ENCODE measurements at regions not wholly inside any gene's neighbourhood (a gene's known extent, or its start where the extent isn't known, plus 50 kb on each side); places are given as distances from the start of the nearest gene placed in this dataset.

- H3K36me3 ChIP-seq (ENCODE audit: control insufficient read depth in 1 of 2, insufficient read depth in 2 of 2, low read length in 2 of 2) = no peaks in the 10 kb centered on the region
- no peaks in the 10 kb centered on the region for H3K27me3 ChIP-seq (ENCODE audit: control insufficient read depth in 1 of 2, insufficient read depth in 2 of 2, low read length in 2 of 2)
- H3K9me3 ChIP-seq (ENCODE audit: control insufficient read depth in 1 of 2, low read length in 2 of 2) = no peaks in the 10 kb centered on the region
- peaks cover 0 to 4% of the 10 kb centered on the region in 2 donors for H3K4me1 ChIP-seq (ENCODE audit: control insufficient read depth in 1 of 2, insufficient read depth in 2 of 2, low read length in 2 of 2)
- H3K4me3 ChIP-seq (ENCODE audit: low read depth in 1 of 2, low read length in 2 of 2) = no peak overlapping the region
- H3K9ac ChIP-seq (ENCODE audit: low read depth in 1 of 2, low read length in 2 of 2) = no peak overlapping the region
- no peak overlapping the region for H3K27ac ChIP-seq (ENCODE audit: low read depth, low read length)
Measured at GRCh38 chr1:227397354-227397978, 79.2 kb upstream of the CDC42BPA start.

GRCh38 chr1:227396539-227397353 is 78.5 kb upstream of the CDC42BPA start:
- Histone ChIP-seq H3K9ac (ENCODE audit: low read depth in 1 of 2, low read length in 2 of 2) (no peak overlapping the region), H3K27me3 (ENCODE audit: control insufficient read depth in 1 of 2, insufficient read depth in 2 of 2, low read length in 2 of 2) (no peaks in the 10 kb centered on the region), H3K9me3 (ENCODE audit: control insufficient read depth in 1 of 2, low read length in 2 of 2) (no peaks in the 10 kb centered on the region), H3K36me3 (ENCODE audit: control insufficient read depth in 1 of 2, insufficient read depth in 2 of 2, low read length in 2 of 2) (no peaks in the 10 kb centered on the region), H3K4me1 (ENCODE audit: control insufficient read depth in 1 of 2, insufficient read depth in 2 of 2, low read length in 2 of 2) (peaks cover 0 to 4% of the 10 kb centered on the region in 2 donors), H3K4me3 (ENCODE audit: low read depth in 1 of 2, low read length in 2 of 2) (no peak overlapping the region), H3K27ac (ENCODE audit: low read depth, low read length) (no peak overlapping the region)

GRCh38 chr1:227395426-227396028 is 77.2 kb upstream of the CDC42BPA start:
- Histone ChIP-seq H3K9ac (ENCODE audit: low read depth in 1 of 2, low read length in 2 of 2) (no peak overlapping the region), H3K4me3 (ENCODE audit: low read depth in 1 of 2, low read length in 2 of 2) (no peak overlapping the region), H3K36me3 (ENCODE audit: control insufficient read depth in 1 of 2, insufficient read depth in 2 of 2, low read length in 2 of 2) (no peaks in the 10 kb centered on the region), H3K9me3 (ENCODE audit: control insufficient read depth in 1 of 2, low read length in 2 of 2) (no peaks in the 10 kb centered on the region), H3K27me3 (ENCODE audit: control insufficient read depth in 1 of 2, insufficient read depth in 2 of 2, low read length in 2 of 2) (no peaks in the 10 kb centered on the region), H3K4me1 (ENCODE audit: control insufficient read depth in 1 of 2, insufficient read depth in 2 of 2, low read length in 2 of 2) (peaks cover 0 to 4% of the 10 kb centered on the region in 2 donors), H3K27ac (ENCODE audit: low read depth, low read length) (no peak overlapping the region)

- no peaks in the 10 kb centered on the region for H3K36me3 ChIP-seq (ENCODE audit: control insufficient read depth in 1 of 2, insufficient read depth in 2 of 2, low read length in 2 of 2)
- no peak overlapping the region for H3K9ac ChIP-seq (ENCODE audit: low read depth in 1 of 2, low read length in 2 of 2)
- peaks cover 0 to 4% of the 10 kb centered on the region in 2 donors for H3K4me1 ChIP-seq (ENCODE audit: control insufficient read depth in 1 of 2, insufficient read depth in 2 of 2, low read length in 2 of 2)
- H3K27ac ChIP-seq (ENCODE audit: low read depth, low read length) = no peak overlapping the region
- no peaks in the 10 kb centered on the region for H3K27me3 ChIP-seq (ENCODE audit: control insufficient read depth in 1 of 2, insufficient read depth in 2 of 2, low read length in 2 of 2)
- no peak overlapping the region for H3K4me3 ChIP-seq (ENCODE audit: low read depth in 1 of 2, low read length in 2 of 2)
- no peaks in the 10 kb centered on the region for H3K9me3 ChIP-seq (ENCODE audit: control insufficient read depth in 1 of 2, low read length in 2 of 2)
Measured at GRCh38 chr1:227392984-227393764, 74.9 kb upstream of the CDC42BPA start.

GRCh38 chr1:227391879-227392278 is 73.6 kb upstream of the CDC42BPA start:
- Histone ChIP-seq H3K9me3 (ENCODE audit: control insufficient read depth in 1 of 2, low read length in 2 of 2) (no peaks in the 10 kb centered on the region), H3K4me1 (ENCODE audit: control insufficient read depth in 1 of 2, insufficient read depth in 2 of 2, low read length in 2 of 2) (peaks cover 0 to 4% of the 10 kb centered on the region in 2 donors), H3K36me3 (ENCODE audit: control insufficient read depth in 1 of 2, insufficient read depth in 2 of 2, low read length in 2 of 2) (no peaks in the 10 kb centered on the region), H3K27me3 (ENCODE audit: control insufficient read depth in 1 of 2, insufficient read depth in 2 of 2, low read length in 2 of 2) (no peaks in the 10 kb centered on the region), H3K9ac (ENCODE audit: low read depth in 1 of 2, low read length in 2 of 2) (no peak overlapping the region), H3K27ac (ENCODE audit: low read depth, low read length) (no peak overlapping the region), H3K4me3 (ENCODE audit: low read depth in 1 of 2, low read length in 2 of 2) (no peak overlapping the region)

- no peaks in the 10 kb centered on the region for H3K9me3 ChIP-seq (ENCODE audit: control insufficient read depth in 1 of 2, low read length in 2 of 2)
- H3K9ac ChIP-seq (ENCODE audit: low read depth in 1 of 2, low read length in 2 of 2) = no peak overlapping the region
- H3K27ac ChIP-seq (ENCODE audit: low read depth, low read length) = no peak overlapping the region
- no peaks in the 10 kb centered on the region for H3K36me3 ChIP-seq (ENCODE audit: control insufficient read depth in 1 of 2, insufficient read depth in 2 of 2, low read length in 2 of 2)
- H3K27me3 ChIP-seq (ENCODE audit: control insufficient read depth in 1 of 2, insufficient read depth in 2 of 2, low read length in 2 of 2) = no peaks in the 10 kb centered on the region
- no peak overlapping the region for H3K4me3 ChIP-seq (ENCODE audit: low read depth in 1 of 2, low read length in 2 of 2)
- H3K4me1 ChIP-seq (ENCODE audit: control insufficient read depth in 1 of 2, insufficient read depth in 2 of 2, low read length in 2 of 2) = peaks cover 0 to 4% of the 10 kb centered on the region in 2 donors
Measured at GRCh38 chr1:227391211-227391610, 72.9 kb upstream of the CDC42BPA start.

- no peak overlapping the region for H3K9ac ChIP-seq (ENCODE audit: low read depth in 1 of 2, low read length in 2 of 2)
- no peak overlapping the region for H3K4me3 ChIP-seq (ENCODE audit: low read depth in 1 of 2, low read length in 2 of 2)
- peaks cover 0 to 3% of the 10 kb centered on the region in 2 donors for H3K4me1 ChIP-seq (ENCODE audit: control insufficient read depth in 1 of 2, insufficient read depth in 2 of 2, low read length in 2 of 2)
- no peaks in the 10 kb centered on the region for H3K27me3 ChIP-seq (ENCODE audit: control insufficient read depth in 1 of 2, insufficient read depth in 2 of 2, low read length in 2 of 2)
- no peaks in the 10 kb centered on the region for H3K36me3 ChIP-seq (ENCODE audit: control insufficient read depth in 1 of 2, insufficient read depth in 2 of 2, low read length in 2 of 2)
- no peaks in the 10 kb centered on the region for H3K9me3 ChIP-seq (ENCODE audit: control insufficient read depth in 1 of 2, low read length in 2 of 2)
- H3K27ac ChIP-seq (ENCODE audit: low read depth, low read length) = no peak overlapping the region
Measured at GRCh38 chr1:227390525-227390924, 72.2 kb upstream of the CDC42BPA start.

- Histone ChIP-seq H3K27me3 (ENCODE audit: control insufficient read depth in 1 of 2, insufficient read depth in 2 of 2, low read length in 2 of 2) (no peaks in the 10 kb centered on the region), H3K36me3 (ENCODE audit: control insufficient read depth in 1 of 2, insufficient read depth in 2 of 2, low read length in 2 of 2) (no peaks in the 10 kb centered on the region), H3K4me1 (ENCODE audit: control insufficient read depth in 1 of 2, insufficient read depth in 2 of 2, low read length in 2 of 2) (no peaks in the 10 kb centered on the region), H3K27ac (ENCODE audit: low read depth, low read length) (no peak overlapping the region), H3K9ac (ENCODE audit: low read depth in 1 of 2, low read length in 2 of 2) (no peak overlapping the region), H3K9me3 (ENCODE audit: control insufficient read depth in 1 of 2, low read length in 2 of 2) (no peaks in the 10 kb centered on the region), H3K4me3 (ENCODE audit: low read depth in 1 of 2, low read length in 2 of 2) (no peak overlapping the region)
Measured at GRCh38 chr1:227388214-227389168, 70.2 kb upstream of the CDC42BPA start.

- Histone ChIP-seq H3K27me3 (ENCODE audit: control insufficient read depth in 1 of 2, insufficient read depth in 2 of 2, low read length in 2 of 2) (no peaks in the 10 kb centered on the region), H3K9ac (ENCODE audit: low read depth in 1 of 2, low read length in 2 of 2) (no peak overlapping the region), H3K27ac (ENCODE audit: low read depth, low read length) (no peak overlapping the region), H3K4me1 (ENCODE audit: control insufficient read depth in 1 of 2, insufficient read depth in 2 of 2, low read length in 2 of 2) (no peaks in the 10 kb centered on the region), H3K36me3 (ENCODE audit: control insufficient read depth in 1 of 2, insufficient read depth in 2 of 2, low read length in 2 of 2) (no peaks in the 10 kb centered on the region), H3K9me3 (ENCODE audit: control insufficient read depth in 1 of 2, low read length in 2 of 2) (no peaks in the 10 kb centered on the region), H3K4me3 (ENCODE audit: low read depth in 1 of 2, low read length in 2 of 2) (no peak overlapping the region)
Measured at GRCh38 chr1:227379555-227379892, 61.2 kb upstream of the CDC42BPA start.

Data from duodenal mucosa (tissue), 2 donors.